Endothelial cell of umbilical vein (primary cell): ENCODE measurements at regions not wholly inside any gene's neighbourhood (a gene's known extent, or its start where the extent isn't known, plus 50 kb on each side); places are given as distances from the start of the nearest gene placed in this dataset.

Source experiments
- BruUV-seq: library from RNA; stranded (reverse); fragments of 400-500 nt; replicated peaks from 2 replicates; lab custom pipeline; 2021; lab: Mats Ljungman, UMichigan
- CTCF ChIA-PET: fragments of 300-600, 350-600 bp; sonication (Branson Sonifier 250); formaldehyde crosslinking; loops from one replicate; lab custom pipeline; 2021; ENCODE audit warnings: antibody characterized with exemption, inconsistent platforms; lab: Charles Lee
- POLR2A ChIA-PET: fragments of 300-600, 350-600 bp; sonication (Branson Sonifier 250); formaldehyde crosslinking; loops from one replicate; lab custom pipeline; 2021; ENCODE audit warnings: antibody characterized with exemption, inconsistent platforms; lab: Charles Lee
- DNase-seq: peaks from one replicate; pipeline ENCODE4 v3.0.0-alpha.2; 2011; ENCODE audit warnings: low read depth, low spot score
- FAIRE-seq: peaks from 2 replicates; lab custom pipeline; 2011; peaks lifted over from hg19 to GRCh38; lab: Jason Lieb, UNC
- H2AFZ ChIP-seq: 2 replicates; pipeline ENCODE4 v1.6.0; 2012; ENCODE audit warnings: low read depth, low read length, control low read depth, inconsistent platforms
- H3K27ac ChIP-seq: 2 replicates; pipeline ENCODE4 v1.5.1; 2011; ENCODE audit warnings: low read depth, mild to moderate bottlenecking, control low read depth, low read length, moderate library complexity; ENCODE audit not compliant: insufficient read depth
- H3K27me3 ChIP-seq, 2 experiments: 2 replicates each; pipeline versions ENCODE4 v1.6.0 to v1.6.1; 2011; ENCODE audit warnings: low read length in 2 of 2, mixed read lengths in 1 of 2; ENCODE audit not compliant: control insufficient read depth in 2 of 2, insufficient read depth in 2 of 2
- H3K36me3 ChIP-seq, 2 experiments: 2 replicates in 1 of 2; 3 replicates in 1 of 2; pipeline ENCODE4 v1.5.1; 2011; ENCODE audit warnings: low read length in 2 of 2, mild to moderate bottlenecking in 1 of 2, moderate library complexity in 1 of 2; ENCODE audit not compliant: control insufficient read depth in 2 of 2, insufficient read depth in 2 of 2; ENCODE audit errors: extremely low read depth in 1 of 2
- H3K4me1 ChIP-seq: 3 replicates; pipeline ENCODE4 v1.5.1; 2011; ENCODE audit warnings: mild to moderate bottlenecking, low read length; ENCODE audit not compliant: control insufficient read depth, insufficient read depth; ENCODE audit errors: extremely low read depth
- H3K4me2 ChIP-seq: 2 replicates; pipeline ENCODE4 v1.6.1; 2011; ENCODE audit warnings: low read length, control low read depth, mixed read lengths; ENCODE audit not compliant: insufficient read depth
- H3K4me3 ChIP-seq, 3 experiments: fragments of 200-600 bp in 1 of 3; sonication (generic), shearing (Covaris generic) in 1 of 3; replicated peaks in 1 of 3; 2 replicates each; pipeline ENCODE4 v1.5.1; 2011 to 2016; ENCODE audit warnings: control low read depth in 3 of 3, low read length in 3 of 3, mild to moderate bottlenecking in 2 of 3, inconsistent platforms in 1 of 3, low read depth in 1 of 3, moderate library complexity in 1 of 3; ENCODE audit not compliant: insufficient read depth in 1 of 3
- H3K79me2 ChIP-seq: 2 replicates; pipeline ENCODE4 v1.6.0; 2012; ENCODE audit warnings: low read length, inconsistent platforms; ENCODE audit not compliant: control insufficient read depth, insufficient read depth
- H3K9ac ChIP-seq: replicated peaks from 2 replicates; pipeline ENCODE3; 2011; ENCODE audit warnings: low read length, control low read depth; ENCODE audit not compliant: insufficient read depth; ENCODE audit errors: extremely low read depth
- H3K9me1 ChIP-seq: replicated peaks from 3 replicates; pipeline ENCODE4 v1.6.0; 2011; ENCODE audit warnings: mild to moderate bottlenecking, low read length; ENCODE audit not compliant: control insufficient read depth, insufficient read depth; ENCODE audit errors: extremely low read depth
- H3K9me3 ChIP-seq: replicated peaks from 2 replicates; pipeline ENCODE4 v1.5.1; 2012; ENCODE audit warnings: low read length, inconsistent platforms; ENCODE audit not compliant: control insufficient read depth, insufficient read depth
- H4K20me1 ChIP-seq: replicated peaks from 2 replicates; pipeline ENCODE3; 2011; ENCODE audit warnings: mild to moderate bottlenecking, low read length; ENCODE audit not compliant: control insufficient read depth, insufficient read depth; ENCODE audit errors: extremely low read depth
- CTCF ChIP-seq, 2 donors: IDR thresholded peaks; 1 replicate in 1 of 2; 2 replicates in 1 of 2; pipeline ENCODE4 v1.5.1; 2011; ENCODE audit warnings: low read length in 2 of 2, mild to moderate bottlenecking in 2 of 2, moderate library complexity in 2 of 2, control low read depth in 1 of 2, inconsistent platforms in 1 of 2, low read depth in 1 of 2; ENCODE audit not compliant: insufficient read depth in 1 of 2; ENCODE audit errors: extremely low read depth in 1 of 2
- EZH2 ChIP-seq: IDR thresholded peaks from 2 replicates; pipeline ENCODE4 v1.6.1; 2012; ENCODE audit warnings: borderline replicate concordance, low read depth, mild to moderate bottlenecking, moderate library complexity, low read length, inconsistent platforms; ENCODE audit not compliant: severe bottlenecking
- FOS ChIP-seq: IDR thresholded peaks from 2 replicates; pipeline ENCODE4 v1.6.1; 2011; ENCODE audit warnings: mild to moderate bottlenecking, low read length, moderate library complexity, borderline replicate concordance; ENCODE audit not compliant: insufficient read depth
- GATA2 ChIP-seq: IDR thresholded peaks from 2 replicates; pipeline ENCODE4 v1.7.0; 2011; ENCODE audit warnings: low read depth, mild to moderate bottlenecking, moderate library complexity, mixed read lengths, low read length; ENCODE audit not compliant: insufficient read length, insufficient read depth
- JUN ChIP-seq: IDR thresholded peaks from 2 replicates; pipeline ENCODE4 v1.6.1; 2011; ENCODE audit warnings: borderline replicate concordance, low read depth; ENCODE audit not compliant: insufficient read length, insufficient read depth
- MAX ChIP-seq: IDR thresholded peaks from 2 replicates; pipeline ENCODE4 v1.6.1; 2011; ENCODE audit not compliant: insufficient read depth, insufficient read length
- MYC ChIP-seq: IDR thresholded peaks from one replicate; pipeline ENCODE4 v1.6.1; 2011; ENCODE audit warnings: mild to moderate bottlenecking, low read depth, low read length
- POLR2A ChIP-seq: IDR thresholded peaks from 2 replicates; pipeline ENCODE4 v1.6.1; 2012; ENCODE audit warnings: low read depth, mild to moderate bottlenecking, control low read depth, low read length
- POLR2AphosphoS5 ChIP-seq: IDR thresholded peaks from 2 replicates; pipeline ENCODE4 v1.6.1; 2012; ENCODE audit warnings: low read depth, mild to moderate bottlenecking, control low read depth, low read length, moderate library complexity; ENCODE audit not compliant: insufficient read depth
- dilution Hi-C: fragments of 300-500 bp; cut with MboI; formaldehyde crosslinking; loops from one replicate; pipeline ENCODE4 v1.15.0; 2019; ENCODE audit warnings: low sequenced_read_pairs; ENCODE audit not compliant: extremely low pct_ligation_motif_present
- intact Hi-C: fragments of 100-400 bp; cut with micrococcal nuclease; formaldehyde crosslinking; loops from one replicate; pipeline ENCODE4 v1.10.0; 2022

DNA sequence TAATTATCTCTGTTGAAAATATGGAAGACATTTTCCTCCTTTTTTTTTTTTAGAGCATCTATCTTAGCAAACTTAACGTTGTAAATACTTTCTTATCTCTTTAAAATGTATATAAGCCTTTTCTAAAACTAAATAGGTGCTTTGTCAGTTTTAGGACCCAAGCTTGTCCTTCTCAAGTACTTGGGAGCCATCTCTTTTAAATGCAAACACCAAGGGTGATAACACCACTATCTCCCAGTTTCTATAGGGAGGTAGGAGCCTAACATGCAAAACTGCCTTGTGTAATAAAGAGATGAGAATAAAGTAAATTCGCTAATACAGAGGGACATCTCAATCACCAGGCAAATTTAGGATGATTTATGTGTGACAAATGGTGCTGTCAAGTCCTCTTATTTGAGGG, 157.0 kb upstream of the FAM83B start:
- H3K36me3 ChIP-seq: no peaks in the 10 kb centered on the region
- TF ChIP-seq GATA2: no peak
- TF ChIP-seq MAX: no peak
- no peak for TF ChIP-seq POLR2A
- no peak for TF ChIP-seq CTCF (IDR thresholded peaks at IDR 0.05; ENCODE audit: extremely low read depth in 1 of 2, insufficient read depth in 1 of 2, low read depth in 1 of 2, low read length in 2 of 2)
- no peak for TF ChIP-seq EZH2
- no peak for TF ChIP-seq POLR2AphosphoS5
- TF ChIP-seq MYC: no peak
- no peak for TF ChIP-seq FOS
- no peak for TF ChIP-seq JUN
- no peak overlapping the region for H3K4me2 ChIP-seq
- no peak overlapping the region for H2AFZ ChIP-seq
- no peaks in the 10 kb centered on the region for H3K4me1 ChIP-seq
- no peak overlapping the region for H3K27ac ChIP-seq
- DNase-seq: no peak
- no peaks in the 10 kb centered on the region for H3K27me3 ChIP-seq
- BruUV-seq: no TSS peak
- H3K9me1 ChIP-seq: no peaks in the 10 kb centered on the region
- dilution Hi-C loops: no loop called here
- no peak overlapping the region for H3K4me3 ChIP-seq
- no peaks in the 10 kb centered on the region for H3K9me3 ChIP-seq
- ChIA-PET POLR2A (no interaction called here), CTCF (interaction anchor here (1.0 kb wide), 1 partner anchor 28 kb away, joined by 4 read pairs; no protein-coding TSS in a partner anchor)
- no peaks in the 10 kb centered on the region for H4K20me1 ChIP-seq
- intact Hi-C loops: no loop called here
- H3K79me2 ChIP-seq: no peaks in the 10 kb centered on the region
- no peak overlapping the region for H3K9ac ChIP-seq
- no peak for FAIRE-seq
